GM19238 (cell line): ENCODE measurements at regions not wholly inside any gene's neighbourhood (a gene's known extent, or its start where the extent isn't known, plus 50 kb on each side); places are given as distances from the start of the nearest gene placed in this dataset.

Experiments used
- DNase-seq: peaks from one replicate; pipeline ENCODE4 v3.0.0; 2011; ENCODE audit warnings: low spot score; ENCODE audit not compliant: insufficient read length

DNA sequence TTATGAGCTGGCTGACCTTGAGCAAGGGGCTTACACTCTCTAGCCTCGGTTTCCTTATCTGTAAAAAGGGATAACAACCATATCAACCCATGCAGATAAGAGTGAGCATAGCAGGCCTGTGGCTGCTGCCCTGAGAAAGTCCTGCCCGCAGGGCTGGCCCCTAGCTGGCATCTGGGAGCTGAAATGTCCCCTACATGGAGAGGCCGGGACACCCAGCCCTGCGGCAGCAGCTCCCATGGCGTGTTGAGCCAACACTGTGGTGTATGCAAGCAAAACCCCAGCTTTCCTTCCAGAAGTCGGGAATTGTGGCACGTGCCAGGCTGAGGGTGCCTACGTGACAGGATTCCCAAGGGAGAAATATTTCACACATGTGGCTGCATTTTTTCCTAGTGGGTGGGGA is 358.9 kb downstream of the CTTN start:
- DNase-seq = no peak

DNA sequence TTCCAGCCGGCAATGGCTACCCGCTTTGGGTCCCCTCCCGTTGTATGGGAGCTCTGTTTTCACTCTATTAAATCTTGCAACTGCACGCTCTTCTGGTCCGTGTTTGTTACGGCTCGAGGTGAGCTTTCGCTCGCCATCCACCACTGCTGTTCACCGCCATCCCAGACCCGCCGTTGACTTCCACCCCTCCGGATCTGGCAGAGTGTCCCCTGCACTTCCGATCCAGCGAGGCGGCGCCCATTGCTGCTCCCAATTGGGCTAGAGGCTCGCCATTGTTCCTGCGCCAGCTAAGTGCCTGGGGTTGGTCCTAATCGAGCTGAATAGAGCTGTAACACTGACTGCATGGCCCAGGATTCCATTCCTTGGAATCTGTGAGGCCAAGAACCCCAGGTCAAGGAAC is 359.9 kb downstream of the CTTN start:
- no peak for DNase-seq

DNA sequence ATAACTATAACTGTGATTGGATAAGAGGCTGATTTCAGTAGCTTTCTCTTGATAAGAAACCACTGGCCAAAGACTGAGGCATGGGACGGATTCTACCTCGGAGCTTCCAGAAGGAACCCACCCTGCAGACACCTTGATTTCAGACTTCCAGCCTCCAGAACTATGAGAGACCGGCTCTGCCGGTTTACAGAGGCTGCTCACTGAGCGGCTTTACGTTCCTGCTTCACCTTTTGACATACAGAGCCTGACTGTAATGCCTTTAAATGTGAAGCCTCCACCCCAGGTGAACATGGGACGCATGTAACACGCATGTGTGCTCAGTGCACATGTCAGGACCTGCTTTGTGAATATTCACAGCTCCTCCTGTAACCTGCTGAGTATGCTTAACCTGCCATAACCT is 361.5 kb downstream of the CTTN start:
- DNase-seq = no peak

DNA sequence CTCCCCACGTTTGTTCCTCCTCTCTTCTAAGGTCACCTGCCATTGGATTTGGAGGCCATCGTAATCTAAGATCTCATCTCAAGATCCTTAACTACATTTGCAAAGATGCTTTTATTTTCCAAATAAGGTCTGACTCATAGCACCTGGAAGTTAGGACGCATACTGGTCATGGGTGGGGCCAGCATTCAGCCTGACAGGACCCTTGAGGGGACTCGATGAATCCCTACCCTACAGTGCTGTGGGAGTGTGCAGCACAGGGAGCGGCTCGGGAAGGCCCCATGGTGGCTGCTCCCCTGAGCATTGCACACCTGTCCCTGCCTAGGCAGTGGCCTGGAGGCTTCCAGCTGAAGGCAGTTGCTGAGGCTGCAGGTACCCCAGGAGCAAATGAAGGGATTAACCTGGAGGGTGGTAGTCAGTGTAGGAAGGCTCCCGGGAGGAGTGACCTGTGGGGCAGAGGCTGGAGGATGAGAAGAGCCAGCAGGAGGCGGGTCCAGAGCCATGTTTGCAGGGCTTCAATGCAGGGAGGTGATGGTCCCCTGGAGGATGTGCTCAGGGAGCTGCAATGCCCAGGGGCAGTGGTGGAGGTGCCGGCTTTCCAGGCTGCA is 362.2 kb downstream of the CTTN start:
- no peak for DNase-seq

DNA sequence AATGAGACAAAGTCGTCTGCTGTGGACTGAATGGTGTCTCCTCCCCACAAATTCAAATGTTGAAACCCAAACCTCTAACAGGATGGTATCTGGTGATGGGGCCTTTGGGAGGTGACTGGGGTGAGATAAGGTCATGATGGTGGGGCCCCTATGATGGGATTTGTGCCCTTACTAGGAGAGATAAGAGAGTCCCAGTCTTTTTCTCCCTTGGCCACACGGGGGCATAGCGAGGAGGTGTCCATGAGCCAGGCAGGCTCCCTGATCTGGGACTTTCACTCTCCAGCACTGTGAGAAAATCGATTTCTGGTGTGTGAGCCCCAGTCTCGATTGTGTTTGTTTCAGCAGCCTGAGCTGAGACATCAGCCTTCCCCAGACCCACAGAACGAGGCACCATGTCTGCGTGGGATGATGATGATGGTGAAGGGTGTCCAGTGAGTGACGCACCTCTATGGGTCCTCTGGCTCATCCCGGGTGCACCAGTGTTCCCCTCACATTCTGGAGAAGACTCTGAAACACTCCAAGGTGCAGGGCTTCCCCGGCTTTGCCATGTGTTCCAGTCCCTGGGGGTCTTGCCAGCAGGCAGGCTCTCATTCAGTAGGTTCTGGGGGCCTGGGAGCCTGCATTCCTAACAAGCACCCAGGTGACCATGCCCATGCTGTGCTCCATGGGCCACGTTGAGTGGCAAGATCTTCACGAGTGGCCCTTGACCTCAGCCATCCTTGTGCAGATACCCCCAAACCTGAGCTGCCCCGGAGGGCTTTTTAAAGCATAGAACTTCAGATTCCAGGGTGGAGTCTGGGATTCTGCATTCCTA is 363.0 kb downstream of the CTTN start:
- DNase-seq = no peak

DNA sequence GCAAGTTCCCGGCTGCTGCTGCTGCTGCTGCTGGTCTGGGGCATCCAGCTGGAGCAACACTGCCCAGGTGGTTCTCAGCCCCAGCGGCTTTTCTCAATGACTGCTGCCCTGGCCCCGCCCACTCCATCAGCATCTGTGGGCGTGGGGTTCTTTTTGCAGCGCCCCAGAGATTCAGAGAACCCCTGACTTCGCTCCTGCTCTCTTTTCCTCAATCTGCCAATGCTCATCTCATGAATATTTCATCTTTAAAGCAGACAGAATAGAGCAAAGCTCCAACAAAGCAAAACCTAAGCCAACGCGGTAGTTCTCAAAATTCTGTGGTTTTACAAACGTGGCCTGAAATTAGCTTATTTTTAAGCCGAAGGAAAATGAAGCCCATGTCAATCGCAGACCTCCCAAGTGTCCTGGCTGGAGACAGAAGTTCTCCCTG is 363.6 kb downstream of the CTTN start:
- DNase-seq = no peak

DNA sequence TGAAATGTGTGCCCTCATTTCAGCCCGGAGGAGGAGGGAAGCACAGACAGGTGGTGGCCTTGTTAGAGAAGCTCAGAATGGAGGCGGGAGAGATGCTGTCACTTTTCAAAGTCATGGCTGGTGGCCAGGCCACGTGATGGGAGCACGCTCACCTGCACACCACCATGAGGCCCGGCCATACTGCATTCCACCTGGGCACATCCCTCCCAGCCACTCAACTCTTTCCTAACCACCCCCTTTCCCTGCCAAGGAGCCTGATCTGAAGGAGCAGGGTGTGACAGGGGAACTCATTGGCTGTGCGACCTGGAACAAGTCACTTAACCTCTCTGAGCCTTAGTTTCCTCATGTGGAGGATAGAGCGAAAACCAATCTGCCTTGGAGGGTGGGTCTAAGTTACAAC is 364.5 kb downstream of the CTTN start:
- DNase-seq = no peak

DNA sequence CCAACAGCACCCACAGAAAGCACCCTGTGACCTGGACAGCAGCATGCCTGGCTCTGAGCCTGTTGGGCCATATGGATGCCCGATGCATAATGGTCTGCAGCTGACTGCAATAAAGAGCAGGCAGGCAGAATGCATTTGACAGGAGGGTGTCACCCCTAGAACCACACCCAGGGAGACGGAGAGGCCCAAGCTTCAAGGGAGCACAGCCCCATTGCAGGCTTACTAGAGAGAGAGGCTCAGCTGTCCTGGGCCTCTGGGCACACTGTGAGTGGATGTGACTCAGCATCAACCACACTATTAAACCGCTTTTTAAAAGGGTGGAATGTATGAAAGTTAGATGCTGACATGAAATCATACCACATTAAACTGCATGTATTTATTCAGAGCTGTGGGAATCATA is 365.3 kb downstream of the CTTN start:
- DNase-seq = no peak

DNA sequence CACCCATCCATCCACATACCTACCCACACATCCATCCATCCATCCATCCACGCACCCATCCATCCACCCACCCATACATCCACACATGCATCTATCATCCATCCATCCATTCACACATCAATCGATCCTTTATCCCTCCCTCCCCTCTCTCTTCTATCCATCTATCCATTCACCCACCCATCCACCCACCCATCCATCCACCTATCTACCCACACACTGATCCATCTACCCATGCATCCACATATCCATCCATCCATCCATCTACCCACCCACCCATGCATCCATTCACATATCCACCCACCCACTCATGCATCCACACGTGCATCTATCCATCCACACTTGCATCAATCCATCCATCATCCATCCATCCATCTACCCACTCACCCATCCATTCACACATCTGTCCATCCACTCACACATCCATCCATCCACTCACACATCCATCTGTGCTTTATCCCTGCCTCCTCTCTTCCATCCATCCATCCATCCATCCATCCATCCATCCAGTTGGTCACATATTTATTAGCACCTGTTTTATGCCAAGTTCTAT is 366.1 kb downstream of the CTTN start:
- DNase-seq = no peak

DNA sequence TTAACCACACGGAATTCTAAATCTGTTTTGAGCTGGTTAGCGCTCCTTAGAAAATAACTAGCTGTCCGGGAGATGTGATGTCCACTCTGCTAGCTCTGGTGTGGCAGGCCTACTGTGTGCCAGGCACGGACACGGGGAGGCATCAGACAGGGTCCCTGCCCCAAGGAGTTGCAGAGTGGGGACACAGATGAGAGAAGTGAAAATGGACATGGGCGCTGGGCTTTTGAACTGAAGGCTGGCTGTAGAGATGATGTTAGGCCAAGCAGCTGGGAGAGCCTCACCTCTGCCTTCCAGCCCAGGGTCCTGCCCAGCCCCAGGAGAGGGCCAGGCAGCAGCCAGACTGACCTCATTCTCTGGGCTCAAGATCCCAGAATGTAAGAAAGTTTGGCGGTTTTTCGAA is 368.6 kb downstream of the CTTN start:
- DNase-seq = no peak

DNA sequence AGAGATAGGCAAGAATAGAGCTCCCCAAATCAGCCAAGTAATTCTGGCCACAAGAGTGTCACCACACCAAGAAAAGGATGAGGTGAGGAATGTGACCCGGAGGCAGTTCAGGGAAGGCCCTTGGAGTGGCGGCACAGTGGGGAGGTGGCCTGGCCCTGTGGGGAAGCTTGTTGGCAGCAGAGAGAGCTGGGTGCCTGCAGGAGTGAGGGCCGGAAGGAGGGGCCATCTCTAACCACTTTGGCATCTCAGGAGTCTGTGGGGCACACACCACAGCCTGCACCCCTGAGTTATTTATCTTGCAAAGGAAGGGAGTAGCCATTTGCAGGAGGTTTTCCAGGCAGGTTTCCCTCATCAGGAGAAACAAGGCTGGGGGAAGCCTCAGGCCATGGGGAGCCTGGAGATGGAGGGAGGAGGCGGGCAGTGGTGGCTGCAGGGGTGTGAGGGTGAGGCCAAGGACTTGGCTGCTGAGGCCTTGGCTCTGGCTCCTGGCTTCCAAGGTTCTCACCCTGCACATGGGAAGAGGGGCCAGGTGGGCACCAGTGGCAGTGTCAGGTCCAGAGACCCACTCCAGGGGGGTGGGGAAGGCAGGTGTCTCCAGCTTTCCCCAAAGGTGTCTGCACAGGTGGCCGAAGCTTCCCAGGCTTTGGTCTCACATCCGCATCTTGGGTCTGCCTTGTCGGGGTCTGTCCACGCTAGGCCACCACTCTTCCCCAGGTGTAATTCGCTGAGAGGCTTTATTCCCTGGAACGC is 370.2 kb downstream of the CTTN start:
- DNase-seq = no peak

DNA sequence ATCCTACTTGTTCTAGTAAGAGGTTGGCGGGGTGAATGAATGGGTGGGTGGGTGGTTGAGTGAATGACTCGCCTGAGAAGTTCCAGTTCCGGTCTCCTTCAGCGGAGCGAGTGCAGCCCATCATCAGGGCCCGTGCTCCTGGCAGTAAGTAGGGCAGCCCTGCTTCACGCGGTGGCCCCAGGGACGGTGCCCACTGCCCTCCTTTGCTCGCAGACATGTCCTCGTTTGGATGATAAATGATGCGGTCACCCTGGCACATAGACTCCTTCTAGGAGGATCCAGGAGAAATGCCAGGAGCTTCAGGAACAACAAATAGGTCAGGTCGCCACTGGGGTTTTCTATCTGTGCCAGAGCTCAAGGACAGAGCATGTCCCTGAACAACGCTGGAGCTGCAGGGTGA is 370.8 kb downstream of the CTTN start:
- DNase-seq = no peak

DNA sequence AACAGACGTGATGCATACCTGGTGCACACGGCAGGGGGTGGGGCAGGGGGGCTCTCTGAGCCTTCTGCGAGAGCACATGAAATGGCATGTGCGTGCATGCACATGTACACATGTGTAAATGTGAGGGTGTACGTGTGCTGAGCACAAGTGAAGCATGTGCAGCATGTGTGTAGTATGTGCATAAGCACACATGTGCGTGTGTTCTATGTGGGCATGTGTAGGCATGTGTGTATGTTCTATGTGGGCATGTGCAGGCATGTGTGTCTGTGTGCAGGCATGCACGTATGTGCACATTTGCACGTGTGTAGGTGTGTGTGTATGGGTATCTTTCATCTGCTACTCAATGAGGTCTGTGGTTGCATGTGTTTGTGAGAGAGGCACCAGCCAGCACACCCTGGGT is 371.2 kb downstream of the CTTN start:
- DNase-seq = no peak

DNA sequence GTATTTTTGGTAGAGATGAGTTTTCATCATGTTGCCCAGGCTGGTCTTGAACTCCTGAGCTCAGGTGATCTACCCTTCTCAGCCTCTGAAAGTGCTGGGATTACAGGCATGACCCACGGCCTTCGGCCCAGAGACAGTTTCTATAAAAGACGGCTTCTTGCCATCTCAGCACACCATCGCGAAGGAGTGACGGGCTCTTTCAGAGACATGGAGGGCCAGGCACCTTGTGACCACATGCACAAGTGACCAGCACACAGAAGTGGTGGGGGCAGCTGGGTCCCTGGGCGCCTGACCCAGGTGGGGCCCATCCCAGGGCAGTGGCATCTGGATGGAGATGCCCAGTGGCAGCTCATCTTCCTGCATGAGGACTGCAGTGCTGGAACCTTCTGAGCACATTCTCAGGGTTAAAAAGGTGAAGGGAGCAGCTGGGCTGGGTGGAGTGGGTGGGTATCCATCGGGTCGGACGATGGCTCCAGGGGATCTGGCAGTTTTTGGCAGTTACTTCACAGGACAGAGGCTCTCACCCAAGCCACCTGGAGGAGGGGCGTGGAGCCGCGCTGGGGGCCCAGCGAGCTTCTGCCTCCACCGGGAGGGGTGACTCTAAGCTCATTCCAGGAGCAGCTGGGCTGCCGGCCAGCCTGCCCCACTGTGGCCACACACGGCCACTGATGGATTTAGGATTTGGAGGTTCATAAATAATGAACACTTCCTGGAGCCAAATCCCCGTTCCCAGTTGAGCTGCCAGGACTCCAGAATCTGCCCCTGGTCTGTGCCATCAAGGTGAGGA is 373.0 kb downstream of the CTTN start:
- DNase-seq = no peak

DNA sequence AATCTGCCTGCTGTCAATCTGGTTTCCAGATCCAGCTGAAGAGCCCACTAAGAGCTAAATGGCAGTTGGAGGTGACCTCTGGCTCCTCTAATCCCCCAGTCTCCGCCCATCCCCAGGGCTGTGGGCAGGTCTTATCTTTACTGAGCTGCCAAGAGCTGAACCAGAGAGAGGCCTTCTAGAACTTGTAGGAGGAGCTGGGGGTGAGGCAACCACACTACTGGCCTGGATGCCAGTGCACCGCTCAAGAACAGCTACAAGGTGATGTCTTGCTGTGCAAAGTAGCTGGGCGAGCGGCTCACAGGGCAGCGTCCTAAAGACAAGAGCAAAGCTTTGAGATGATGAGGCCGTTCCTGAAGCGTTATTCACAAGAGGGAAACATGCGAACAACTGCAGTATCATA is 374.6 kb downstream of the CTTN start:
- no peak for DNase-seq

DNA sequence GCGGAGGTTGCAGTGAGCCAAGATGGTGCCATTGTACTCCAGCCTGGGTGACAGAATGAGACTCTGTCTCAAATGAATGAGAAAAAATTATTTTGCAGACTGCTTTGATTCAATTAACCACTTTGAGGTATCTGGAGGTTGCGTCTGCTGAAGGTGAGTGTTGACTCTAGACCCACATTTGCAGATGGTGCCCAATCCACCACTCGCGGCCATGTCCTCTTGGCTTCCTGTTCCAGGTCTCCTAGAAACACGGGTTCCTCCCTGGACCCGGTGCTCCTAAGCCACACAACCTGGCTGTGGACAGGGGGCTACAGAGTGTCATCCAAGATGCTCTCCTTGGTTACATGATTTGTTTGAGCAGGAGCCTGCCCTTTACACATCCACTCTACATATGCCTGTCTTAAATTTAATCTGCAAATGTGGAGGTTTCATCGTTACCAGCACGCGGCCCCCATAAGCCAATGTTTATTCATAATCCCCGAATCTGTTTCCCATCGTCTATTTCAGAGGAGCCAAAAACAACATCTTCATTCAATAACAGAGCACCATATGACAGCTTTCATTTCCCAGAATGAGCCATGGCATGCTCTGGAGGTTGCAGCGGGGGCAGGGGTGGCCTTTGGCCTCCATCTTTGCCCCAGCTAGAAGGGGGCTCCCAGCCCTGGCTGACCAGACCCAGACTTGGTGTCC is 377.2 kb downstream of the CTTN start:
- no peak for DNase-seq

DNA sequence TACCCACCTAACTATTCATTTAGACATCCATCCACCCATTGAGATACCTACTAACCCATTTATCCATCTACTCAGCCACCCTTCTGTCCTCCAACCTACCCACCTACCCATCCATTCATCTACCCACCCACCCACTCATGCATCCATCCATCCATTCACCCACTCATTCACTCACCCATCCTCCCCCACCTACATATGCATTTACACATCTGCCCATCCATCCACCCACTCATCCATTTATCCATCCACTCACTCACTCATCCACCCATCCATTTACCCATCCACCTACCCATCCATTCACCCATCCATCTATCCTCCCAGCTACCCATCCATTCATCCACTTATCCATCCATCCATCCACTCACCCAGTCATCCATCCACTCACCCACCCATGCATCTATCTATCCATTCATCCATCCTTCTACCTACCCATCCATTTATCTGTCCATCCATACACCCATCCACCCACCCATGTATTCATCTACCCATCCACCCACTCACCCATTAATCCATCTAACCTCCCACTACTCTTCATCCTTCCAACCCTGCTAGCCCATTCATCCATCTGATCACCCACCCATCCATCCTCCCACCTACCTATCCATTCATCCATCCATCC is 378.7 kb downstream of the CTTN start:
- DNase-seq = no peak

DNA sequence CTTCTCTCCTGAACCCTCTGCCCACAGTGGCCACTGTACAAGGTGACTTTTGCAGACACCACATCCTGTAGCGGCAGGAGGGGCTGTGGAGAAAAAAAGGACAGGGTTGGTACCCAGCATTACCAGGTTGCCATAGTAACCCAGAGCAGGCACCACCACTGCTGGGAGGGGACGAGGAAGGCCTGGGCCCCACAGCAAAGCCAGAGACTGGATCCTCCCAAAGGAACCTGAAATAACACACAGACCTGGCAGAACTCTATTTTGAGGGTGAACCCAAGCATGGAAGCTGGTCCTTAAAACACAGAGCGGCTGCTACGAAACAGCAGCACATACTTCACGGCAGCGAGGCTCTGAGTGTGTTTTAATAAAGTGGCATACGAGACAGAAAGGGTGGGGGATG is 380.6 kb downstream of the CTTN start:
- no peak for DNase-seq

DNA sequence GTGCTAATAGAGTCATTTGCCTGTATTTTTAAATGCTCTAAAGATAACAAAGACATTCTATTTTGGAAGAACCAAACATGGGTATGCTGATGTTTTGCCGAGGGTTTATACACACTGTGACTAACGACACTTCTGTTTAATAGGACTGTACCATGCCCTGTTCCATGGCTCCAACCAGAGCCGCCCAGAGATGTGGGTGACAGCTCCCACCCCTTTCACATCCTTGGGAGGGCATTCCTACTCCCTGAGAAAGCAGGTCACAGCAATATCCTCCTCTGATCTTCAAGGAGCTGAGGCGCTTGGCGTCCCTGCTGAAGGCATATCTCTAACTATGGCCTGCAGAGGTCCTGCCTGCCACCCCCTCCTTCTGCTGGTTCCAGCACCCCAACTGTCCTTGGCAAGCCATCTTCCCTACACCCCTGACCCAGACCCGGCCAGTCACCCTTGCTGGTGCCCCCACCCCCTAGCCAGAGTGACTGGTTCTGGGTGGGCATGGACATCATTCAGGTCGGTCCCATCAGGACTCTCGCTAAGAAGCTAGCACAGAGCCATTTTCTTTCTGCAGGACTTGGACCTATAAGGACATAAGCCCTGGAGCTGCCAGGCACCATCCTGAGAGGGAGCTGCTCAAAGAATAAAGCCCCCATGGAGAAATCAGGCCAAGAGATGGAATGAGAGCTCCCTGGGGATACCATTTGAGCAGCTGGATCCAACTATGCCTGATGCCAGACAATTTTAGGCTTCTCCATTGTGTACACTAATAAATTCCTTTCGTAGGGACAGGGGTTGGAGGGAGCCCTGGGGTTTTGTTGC is 381.3 kb downstream of the CTTN start:
- no peak for DNase-seq

DNA sequence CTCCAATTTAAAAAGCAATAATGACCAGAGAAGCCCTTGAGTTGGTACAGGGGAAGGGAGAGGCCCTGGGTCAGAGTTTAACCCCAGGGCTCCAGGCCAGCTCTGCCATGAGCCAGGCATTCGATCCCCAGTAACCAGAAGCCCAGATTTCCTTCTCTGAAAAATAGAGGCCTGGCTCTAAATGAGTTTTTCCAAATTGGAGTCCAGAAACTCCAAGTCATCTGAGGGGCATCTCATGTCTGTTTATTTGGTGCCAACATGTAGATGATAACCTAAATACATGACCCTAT is 381.9 kb downstream of the CTTN start:
- no peak for DNase-seq
